ENCODE measurements at regions not wholly inside any gene's neighbourhood (a gene's known extent, or its start where the extent isn't known, plus 50 kb on each side); places are given as distances from the start of the nearest gene placed in this dataset.

DNA sequence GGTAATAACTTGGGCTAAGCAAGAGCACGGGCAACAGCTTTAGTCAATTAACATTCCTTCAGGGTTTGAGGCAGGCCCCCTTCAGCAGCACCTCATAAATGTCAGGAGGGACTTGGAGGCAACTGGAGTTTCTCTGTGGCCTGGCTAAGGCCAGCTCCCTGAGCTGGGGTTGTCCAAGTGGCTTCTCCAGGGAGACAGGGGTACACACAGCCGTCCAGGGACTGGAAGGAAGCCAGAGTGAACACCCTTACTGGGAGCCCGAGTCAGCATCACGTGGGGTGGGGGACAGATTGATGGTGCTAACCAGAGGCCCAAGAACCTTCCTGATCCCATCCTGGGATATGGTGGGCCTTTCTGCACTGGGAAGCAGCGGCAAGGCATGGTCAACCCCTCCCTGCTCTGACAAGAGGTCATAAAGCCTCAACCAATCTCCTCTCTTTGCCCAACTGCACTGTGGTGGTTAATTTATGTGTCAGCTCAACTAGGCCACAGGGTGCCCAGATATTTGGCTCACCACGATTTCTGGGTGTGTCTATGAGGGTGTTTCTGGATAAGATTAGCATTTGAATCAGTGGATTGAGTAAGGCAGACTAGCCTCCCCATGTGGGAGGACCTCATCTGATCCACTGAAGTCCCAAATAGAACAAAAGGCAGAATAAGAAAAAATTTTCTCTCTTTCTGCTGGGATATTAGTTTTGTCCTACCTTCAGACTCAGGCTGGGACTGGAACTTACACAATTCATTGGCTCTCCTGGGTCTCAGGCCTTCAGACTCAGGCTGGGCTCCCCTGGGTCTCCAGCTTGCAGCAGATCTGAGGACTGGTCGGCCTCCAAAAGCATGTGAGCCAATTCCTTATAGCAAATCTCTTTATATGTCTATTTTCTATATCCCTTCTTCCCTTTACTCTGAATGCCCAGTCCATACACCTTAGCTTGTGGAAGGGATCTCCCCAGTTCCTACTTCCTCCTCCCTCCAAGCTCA, 127.2 kb upstream of the LARP1 start:
- Histone ChIP-seq H3K27me3 (replicated peaks; ENCODE audit: control insufficient read depth, insufficient read depth, low read length, poor library complexity, severe bottlenecking) (no peaks in the 10 kb centered on the region), H3K36me3 (ENCODE audit: control insufficient read depth, insufficient read depth, low read length) (no peaks in the 10 kb centered on the region), H3K4me1 (ENCODE audit: control insufficient read depth, insufficient read depth, low read length, poor library complexity, severe bottlenecking) (no peaks in the 10 kb centered on the region), H3K9me3 (ENCODE audit: control insufficient read depth, low read length) (no peaks in the 10 kb centered on the region), H3K4me3 (ENCODE audit: insufficient read depth, low read depth, low read length, poor library complexity, severe bottlenecking) (no peak overlapping the region), H3K27ac (ENCODE audit: insufficient read depth, low read length, poor library complexity, severe bottlenecking) (no peak overlapping the region)
- DNase-seq: no peak

DNA sequence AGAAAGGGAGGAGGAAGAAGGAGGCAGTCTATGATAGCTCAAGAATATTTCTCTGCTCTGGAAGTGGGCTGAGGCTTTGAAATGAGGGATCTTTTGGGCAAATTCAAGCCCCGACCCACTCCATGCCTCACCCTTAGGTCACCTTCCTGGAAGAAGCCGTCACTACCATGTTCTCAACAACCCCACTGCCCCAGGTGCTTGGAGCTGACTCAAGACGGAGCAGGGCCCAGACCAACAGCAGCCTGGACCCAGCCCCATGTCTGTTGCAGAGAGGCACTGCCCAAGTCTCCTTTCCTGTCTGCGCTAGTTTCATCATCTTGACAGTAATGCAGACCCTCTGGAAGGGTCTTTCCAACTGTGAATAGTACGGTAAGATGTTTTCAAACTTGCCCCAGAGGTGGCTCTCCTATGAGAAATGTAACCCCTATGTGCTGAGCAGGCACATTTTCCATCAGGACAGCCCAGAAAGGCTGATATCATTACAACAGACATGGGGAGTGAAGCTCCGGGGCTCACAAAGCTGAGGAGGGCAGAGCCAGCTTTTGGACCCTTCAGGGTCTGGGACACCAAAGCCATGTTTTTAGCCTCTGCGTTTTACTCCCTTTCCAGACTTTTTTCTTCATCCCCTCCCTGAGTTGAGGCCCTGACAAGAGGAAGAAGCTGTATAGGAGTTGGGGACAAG, 128.2 kb upstream of the LARP1 start:
- Histone ChIP-seq H3K4me3 (ENCODE audit: insufficient read depth, low read depth, low read length, poor library complexity, severe bottlenecking) (no peak overlapping the region), H3K36me3 (ENCODE audit: control insufficient read depth, insufficient read depth, low read length) (no peaks in the 10 kb centered on the region), H3K9me3 (ENCODE audit: control insufficient read depth, low read length) (no peaks in the 10 kb centered on the region), H3K4me1 (ENCODE audit: control insufficient read depth, insufficient read depth, low read length, poor library complexity, severe bottlenecking) (no peaks in the 10 kb centered on the region), H3K27ac (ENCODE audit: insufficient read depth, low read length, poor library complexity, severe bottlenecking) (no peak overlapping the region), H3K27me3 (replicated peaks; ENCODE audit: control insufficient read depth, insufficient read depth, low read length, poor library complexity, severe bottlenecking) (no peaks in the 10 kb centered on the region)
- no peak for DNase-seq

DNA sequence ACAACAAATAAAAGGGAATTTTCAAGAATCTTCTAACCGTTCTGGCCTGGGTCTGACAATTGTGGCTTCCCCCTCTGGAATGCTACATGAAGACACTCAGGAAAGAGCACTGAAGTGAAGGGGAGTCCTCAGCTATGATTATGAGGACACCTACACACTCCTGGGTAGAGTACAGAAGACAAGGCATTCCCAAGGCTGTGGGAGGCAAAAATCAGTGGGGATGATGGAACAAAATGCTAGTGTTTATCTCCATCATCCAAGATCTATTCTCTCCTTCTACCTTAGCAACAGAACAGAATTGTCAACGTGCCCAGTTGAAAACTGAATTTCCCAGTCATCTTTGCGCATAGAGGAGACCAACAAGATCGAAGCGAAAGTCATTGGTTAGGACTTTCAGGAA, 130.1 kb upstream of the LARP1 start:
- Histone ChIP-seq H3K4me1 (ENCODE audit: control insufficient read depth, insufficient read depth, low read length, poor library complexity, severe bottlenecking) (no peaks in the 10 kb centered on the region), H3K9me3 (ENCODE audit: control insufficient read depth, low read length) (no peaks in the 10 kb centered on the region), H3K27me3 (replicated peaks; ENCODE audit: control insufficient read depth, insufficient read depth, low read length, poor library complexity, severe bottlenecking) (no peaks in the 10 kb centered on the region), H3K36me3 (ENCODE audit: control insufficient read depth, insufficient read depth, low read length) (no peaks in the 10 kb centered on the region), H3K27ac (ENCODE audit: insufficient read depth, low read length, poor library complexity, severe bottlenecking) (no peak overlapping the region), H3K4me3 (ENCODE audit: insufficient read depth, low read depth, low read length, poor library complexity, severe bottlenecking) (no peak overlapping the region)
- no peak for DNase-seq

DNA sequence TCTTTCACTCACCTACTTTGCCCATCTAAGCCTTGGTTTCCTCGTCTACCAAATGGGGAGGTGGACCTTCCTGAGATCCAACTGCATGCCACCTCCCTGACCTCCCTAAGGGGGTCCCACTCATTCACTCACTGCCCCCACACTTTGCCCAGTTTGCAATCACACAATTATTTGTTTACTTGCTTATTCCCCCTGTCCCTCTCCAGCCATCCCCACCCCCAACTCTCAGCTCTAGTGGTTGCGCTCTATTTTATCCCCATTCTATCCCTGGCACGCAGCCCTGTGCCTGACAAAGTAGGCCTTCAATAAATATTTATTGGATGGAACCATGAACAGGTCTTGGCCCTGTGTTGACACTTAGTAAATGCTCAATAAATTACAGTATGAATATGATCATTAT, 130.8 kb upstream of the LARP1 start:
- no peak for DNase-seq
- Histone ChIP-seq H3K4me3 (ENCODE audit: insufficient read depth, low read depth, low read length, poor library complexity, severe bottlenecking) (no peak overlapping the region), H3K4me1 (ENCODE audit: control insufficient read depth, insufficient read depth, low read length, poor library complexity, severe bottlenecking) (no peaks in the 10 kb centered on the region), H3K27me3 (replicated peaks; ENCODE audit: control insufficient read depth, insufficient read depth, low read length, poor library complexity, severe bottlenecking) (no peaks in the 10 kb centered on the region), H3K27ac (ENCODE audit: insufficient read depth, low read length, poor library complexity, severe bottlenecking) (no peak overlapping the region), H3K9me3 (ENCODE audit: control insufficient read depth, low read length) (no peaks in the 10 kb centered on the region), H3K36me3 (ENCODE audit: control insufficient read depth, insufficient read depth, low read length) (no peaks in the 10 kb centered on the region)

GRCh38 chr5:154620411-154620810, 134.8 kb upstream of the LARP1 start:
- no peak overlapping the region for H3K27ac ChIP-seq (ENCODE audit: insufficient read depth, low read length, poor library complexity, severe bottlenecking)
- H3K4me3 ChIP-seq (ENCODE audit: insufficient read depth, low read depth, low read length, poor library complexity, severe bottlenecking): no peak overlapping the region
- no peaks in the 10 kb centered on the region for H3K9me3 ChIP-seq (ENCODE audit: control insufficient read depth, low read length)
- no peak for DNase-seq
- no peaks in the 10 kb centered on the region for H3K27me3 ChIP-seq (replicated peaks; ENCODE audit: control insufficient read depth, insufficient read depth, low read length, poor library complexity, severe bottlenecking)
- no peaks in the 10 kb centered on the region for H3K36me3 ChIP-seq (ENCODE audit: control insufficient read depth, insufficient read depth, low read length)
- no peaks in the 10 kb centered on the region for H3K4me1 ChIP-seq (ENCODE audit: control insufficient read depth, insufficient read depth, low read length, poor library complexity, severe bottlenecking)

DNA sequence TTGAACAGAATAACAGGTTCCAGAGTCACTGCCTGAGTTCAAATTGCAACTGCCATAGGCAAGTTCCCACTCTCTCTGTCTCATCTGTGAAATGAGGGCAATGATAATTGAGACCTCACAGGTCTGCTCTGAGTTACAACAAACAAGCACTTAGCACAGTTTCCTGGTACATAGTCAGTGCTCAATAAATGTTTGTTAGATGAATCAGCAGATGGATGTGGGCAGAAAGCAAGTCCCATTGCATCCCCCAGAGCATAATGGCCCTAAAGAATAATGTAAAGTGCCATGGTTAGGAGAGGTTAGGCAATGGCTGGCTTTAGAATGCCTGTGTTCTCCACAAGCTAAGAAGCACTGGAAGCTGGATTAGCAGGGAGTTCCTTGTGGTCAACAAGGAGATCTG, 136.5 kb upstream of the LARP1 start:
- H3K9me3 ChIP-seq (ENCODE audit: control insufficient read depth, low read length): no peaks in the 10 kb centered on the region
- H3K27me3 ChIP-seq (replicated peaks; ENCODE audit: control insufficient read depth, insufficient read depth, low read length, poor library complexity, severe bottlenecking): no peaks in the 10 kb centered on the region
- DNase-seq: no peak
- H3K4me1 ChIP-seq (ENCODE audit: control insufficient read depth, insufficient read depth, low read length, poor library complexity, severe bottlenecking): no peaks in the 10 kb centered on the region
- no peak overlapping the region for H3K4me3 ChIP-seq (ENCODE audit: insufficient read depth, low read depth, low read length, poor library complexity, severe bottlenecking)
- H3K27ac ChIP-seq (ENCODE audit: insufficient read depth, low read length, poor library complexity, severe bottlenecking): no peak overlapping the region
- H3K36me3 ChIP-seq (ENCODE audit: control insufficient read depth, insufficient read depth, low read length): no peaks in the 10 kb centered on the region

- H3K27me3 ChIP-seq (replicated peaks; ENCODE audit: control insufficient read depth, insufficient read depth, low read length, poor library complexity, severe bottlenecking): peaks cover 13% of the 10 kb centered on the region
- DNase-seq: no peak
- H3K4me1 ChIP-seq (ENCODE audit: control insufficient read depth, insufficient read depth, low read length, poor library complexity, severe bottlenecking): peaks cover 6% of the 10 kb centered on the region
- no peak overlapping the region for H3K4me3 ChIP-seq (ENCODE audit: insufficient read depth, low read depth, low read length, poor library complexity, severe bottlenecking)
- H3K36me3 ChIP-seq (ENCODE audit: control insufficient read depth, insufficient read depth, low read length): no peaks in the 10 kb centered on the region
- no peak overlapping the region for H3K27ac ChIP-seq (ENCODE audit: insufficient read depth, low read length, poor library complexity, severe bottlenecking)
- no peaks in the 10 kb centered on the region for H3K9me3 ChIP-seq (ENCODE audit: control insufficient read depth, low read length)
These were observed 136.6 kb upstream of the HAND1 start for GRCh38 chr5:154614595-154614994.

GRCh38 chr5:154614125-154614524, 136.1 kb upstream of the HAND1 start:
- Histone ChIP-seq H3K9me3 (ENCODE audit: control insufficient read depth, low read length) (no peaks in the 10 kb centered on the region), H3K36me3 (ENCODE audit: control insufficient read depth, insufficient read depth, low read length) (no peaks in the 10 kb centered on the region), H3K27ac (ENCODE audit: insufficient read depth, low read length, poor library complexity, severe bottlenecking) (no peak overlapping the region), H3K4me3 (ENCODE audit: insufficient read depth, low read depth, low read length, poor library complexity, severe bottlenecking) (no peak overlapping the region), H3K4me1 (ENCODE audit: control insufficient read depth, insufficient read depth, low read length, poor library complexity, severe bottlenecking) (peaks cover 6% of the 10 kb centered on the region), H3K27me3 (replicated peaks; ENCODE audit: control insufficient read depth, insufficient read depth, low read length, poor library complexity, severe bottlenecking) (peaks cover 17% of the 10 kb centered on the region)
- no peak for DNase-seq

GRCh38 chr5:154612666-154613065, 134.6 kb upstream of the HAND1 start:
- Histone ChIP-seq H3K36me3 (ENCODE audit: control insufficient read depth, insufficient read depth, low read length) (no peaks in the 10 kb centered on the region), H3K27ac (ENCODE audit: insufficient read depth, low read length, poor library complexity, severe bottlenecking) (no peak overlapping the region), H3K4me1 (ENCODE audit: control insufficient read depth, insufficient read depth, low read length, poor library complexity, severe bottlenecking) (peaks cover 6% of the 10 kb centered on the region), H3K27me3 (replicated peaks; ENCODE audit: control insufficient read depth, insufficient read depth, low read length, poor library complexity, severe bottlenecking) (peaks cover 18% of the 10 kb centered on the region), H3K9me3 (ENCODE audit: control insufficient read depth, low read length) (no peaks in the 10 kb centered on the region), H3K4me3 (ENCODE audit: insufficient read depth, low read depth, low read length, poor library complexity, severe bottlenecking) (no peak overlapping the region)
- DNase-seq: no peak

- no peak for DNase-seq
- H3K36me3 ChIP-seq (ENCODE audit: control insufficient read depth, insufficient read depth, low read length): no peaks in the 10 kb centered on the region
- H3K27me3 ChIP-seq (replicated peaks; ENCODE audit: control insufficient read depth, insufficient read depth, low read length, poor library complexity, severe bottlenecking): peaks cover 18% of the 10 kb centered on the region
- H3K4me1 ChIP-seq (ENCODE audit: control insufficient read depth, insufficient read depth, low read length, poor library complexity, severe bottlenecking): peaks cover 6% of the 10 kb centered on the region
- H3K9me3 ChIP-seq (ENCODE audit: control insufficient read depth, low read length): no peaks in the 10 kb centered on the region
- no peak overlapping the region for H3K27ac ChIP-seq (ENCODE audit: insufficient read depth, low read length, poor library complexity, severe bottlenecking)
- no peak overlapping the region for H3K4me3 ChIP-seq (ENCODE audit: insufficient read depth, low read depth, low read length, poor library complexity, severe bottlenecking)
These were observed 133.3 kb upstream of the HAND1 start for GRCh38 chr5:154611341-154611767.
